ENCODE measurements at regions not wholly inside any gene's neighbourhood (a gene's known extent, or its start where the extent isn't known, plus 50 kb on each side); places are given as distances from the start of the nearest gene placed in this dataset.

DNA sequence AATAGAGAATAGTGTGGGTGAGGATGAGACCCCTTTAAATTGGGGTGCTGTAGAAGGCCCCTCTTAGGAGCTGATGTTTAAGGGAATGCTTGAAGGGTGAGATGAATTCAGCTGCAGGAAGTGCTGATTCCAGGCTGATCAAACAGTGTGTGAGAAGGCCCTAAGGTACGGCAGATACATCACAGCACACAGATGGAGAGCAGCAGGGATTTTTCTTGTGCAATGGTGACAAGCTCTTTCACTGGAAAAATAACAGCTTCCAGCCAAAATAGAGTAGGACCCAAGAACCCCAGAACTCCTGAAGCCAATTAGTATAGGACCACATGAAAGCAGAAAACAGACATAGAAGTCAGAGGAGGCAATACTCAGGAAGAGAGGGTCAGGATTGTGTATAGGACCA lies 296.9 kb downstream of the ADRA2A start:
- TF ChIP-seq, protein P1, sequence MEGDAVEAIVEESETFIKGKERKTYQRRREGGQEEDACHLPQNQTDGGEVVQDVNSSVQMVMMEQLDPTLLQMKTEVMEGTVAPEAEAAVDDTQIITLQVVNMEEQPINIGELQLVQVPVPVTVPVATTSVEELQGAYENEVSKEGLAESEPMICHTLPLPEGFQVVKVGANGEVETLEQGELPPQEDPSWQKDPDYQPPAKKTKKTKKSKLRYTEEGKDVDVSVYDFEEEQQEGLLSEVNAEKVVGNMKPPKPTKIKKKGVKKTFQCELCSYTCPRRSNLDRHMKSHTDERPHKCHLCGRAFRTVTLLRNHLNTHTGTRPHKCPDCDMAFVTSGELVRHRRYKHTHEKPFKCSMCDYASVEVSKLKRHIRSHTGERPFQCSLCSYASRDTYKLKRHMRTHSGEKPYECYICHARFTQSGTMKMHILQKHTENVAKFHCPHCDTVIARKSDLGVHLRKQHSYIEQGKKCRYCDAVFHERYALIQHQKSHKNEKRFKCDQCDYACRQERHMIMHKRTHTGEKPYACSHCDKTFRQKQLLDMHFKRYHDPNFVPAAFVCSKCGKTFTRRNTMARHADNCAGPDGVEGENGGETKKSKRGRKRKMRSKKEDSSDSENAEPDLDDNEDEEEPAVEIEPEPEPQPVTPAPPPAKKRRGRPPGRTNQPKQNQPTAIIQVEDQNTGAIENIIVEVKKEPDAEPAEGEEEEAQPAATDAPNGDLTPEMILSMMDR (conservative IDR thresholded peaks at IDR 0.05): no peak
- Mint-ChIP-seq H3K36me3 (ENCODE audit: low read depth) (no peaks in the 10 kb centered on the region), H3K27me3 (ENCODE audit: low read depth) (peaks cover 12% of the 10 kb centered on the region)

DNA sequence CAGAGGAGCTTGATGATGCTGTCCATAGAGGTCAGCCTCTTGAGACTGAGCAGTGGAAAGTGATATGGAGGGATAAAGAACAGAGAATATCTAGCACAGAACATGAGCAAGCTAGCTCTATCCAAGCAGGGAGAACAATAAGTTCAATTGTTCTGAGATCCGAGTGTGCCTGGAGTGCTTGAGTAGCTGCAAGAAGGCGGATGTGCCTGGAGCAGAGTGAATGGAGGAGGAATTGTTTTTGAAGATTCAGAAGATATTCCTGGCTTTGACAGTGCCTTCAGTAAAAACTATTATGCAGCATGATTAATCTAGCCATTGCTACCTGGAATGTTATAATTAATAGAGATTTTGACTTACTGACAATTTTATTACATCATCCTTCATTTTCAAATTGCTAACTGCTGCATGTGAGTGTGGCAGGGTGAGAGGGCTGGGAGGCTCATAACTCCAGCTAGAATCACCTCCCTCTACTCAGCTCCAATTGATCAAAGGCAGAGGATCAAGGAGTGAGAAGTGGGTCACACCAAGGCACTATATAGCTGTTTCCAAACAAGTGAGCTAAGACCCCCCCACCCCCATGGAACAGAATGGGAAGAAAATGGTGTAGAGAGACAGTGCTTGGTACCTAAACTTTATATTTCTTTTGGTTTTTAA lies 302.8 kb downstream of the ADRA2A start:
- H3K27me3 Mint-ChIP-seq (ENCODE audit: low read depth): no peaks in the 10 kb centered on the region
- peaks cover 7% of the 10 kb centered on the region for H3K4me1 Mint-ChIP-seq
- no peaks in the 10 kb centered on the region for H3K36me3 Mint-ChIP-seq (ENCODE audit: low read depth)
- H3K27ac Mint-ChIP-seq (ENCODE audit: unreplicated experiment): no peak overlapping the region
- no peaks in the 10 kb centered on the region for H3K9me3 Mint-ChIP-seq
- no peak for DNase-seq (ENCODE audit: low read depth, low spot score)
- no peak overlapping the region for H3K4me3 Mint-ChIP-seq
- TF ChIP-seq, protein P1 (conservative IDR thresholded peaks at IDR 0.05): no peak

More for the DNA sequence above, 296.9 kb downstream of the ADRA2A start:
- Mint-ChIP-seq H3K27ac (ENCODE audit: unreplicated experiment) (no peak overlapping the region), H3K4me3 (no peak overlapping the region), H3K9me3 (no peaks in the 10 kb centered on the region), H3K4me1 (no peaks in the 10 kb centered on the region)
- no peak for DNase-seq (ENCODE audit: low read depth, low spot score)

DNA sequence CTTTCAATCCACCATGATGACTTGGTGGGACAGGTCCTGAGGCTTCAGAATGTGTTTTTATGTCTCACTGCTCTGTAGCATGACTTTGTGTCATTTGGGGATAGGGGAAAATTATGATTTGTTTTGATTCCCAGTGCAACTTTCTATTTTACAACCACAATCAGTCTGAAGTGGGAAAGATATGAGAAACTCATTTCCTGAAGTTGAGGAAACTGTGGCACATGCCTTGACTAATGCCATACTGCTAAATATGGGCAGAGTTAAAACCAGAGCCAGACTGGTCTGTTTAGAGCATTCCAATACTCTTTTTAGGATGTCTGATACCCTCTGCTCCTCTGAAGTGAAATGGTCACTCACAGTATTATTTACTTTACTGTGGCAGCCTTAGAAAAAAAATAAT lies 307.7 kb downstream of the ADRA2A start:
- Mint-ChIP-seq H3K4me1 (peaks cover 1% of the 10 kb centered on the region), H3K27ac (ENCODE audit: unreplicated experiment) (no peak overlapping the region), H3K36me3 (ENCODE audit: low read depth) (no peaks in the 10 kb centered on the region), H3K27me3 (ENCODE audit: low read depth) (peaks cover 7% of the 10 kb centered on the region), H3K9me3 (no peaks in the 10 kb centered on the region), H3K4me3 (no peak overlapping the region)
- TF ChIP-seq, protein P1 (conservative IDR thresholded peaks at IDR 0.05): no peak
- DNase-seq (ENCODE audit: low read depth, low spot score): no peak

DNA sequence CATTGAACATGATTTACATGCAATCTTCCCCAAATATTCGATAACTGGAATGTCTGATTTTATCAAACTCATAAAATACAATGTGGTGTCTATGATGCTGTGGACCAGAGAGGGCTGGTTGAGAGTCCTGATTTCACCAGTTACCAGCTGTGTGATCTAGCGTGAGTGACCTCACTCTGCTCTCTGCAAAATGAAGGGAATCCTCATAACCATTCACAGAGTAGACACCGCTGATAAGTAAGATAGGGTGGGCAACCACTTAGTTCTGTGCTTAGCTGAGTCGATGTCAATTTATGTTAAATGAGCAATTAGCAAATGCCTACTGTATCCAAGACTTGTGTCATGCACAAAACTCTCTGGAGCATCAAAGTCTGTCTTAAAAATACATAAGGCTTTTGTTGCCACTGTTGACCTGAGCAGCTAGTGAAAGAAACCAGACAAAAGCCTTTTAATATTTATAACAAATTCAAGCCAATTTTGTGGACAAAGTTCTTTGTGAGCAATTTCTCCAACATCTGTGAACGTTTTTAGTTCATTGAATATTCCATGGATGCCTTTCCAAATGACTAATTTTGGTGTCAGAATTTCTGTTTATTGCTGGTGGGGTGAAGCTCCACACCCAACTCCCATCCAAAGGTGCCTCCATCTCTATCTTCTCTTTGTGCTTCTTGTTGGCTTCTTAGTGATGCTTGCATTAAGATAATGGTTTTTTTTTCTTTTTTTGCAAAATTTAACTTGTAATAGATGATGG lies 314.2 kb downstream of the ADRA2A start:
- TF ChIP-seq, protein P1 (conservative IDR thresholded peaks at IDR 0.05): no peak
- Mint-ChIP-seq H3K4me1 (no peaks in the 10 kb centered on the region), H3K4me3 (no peak overlapping the region), H3K9me3 (peaks cover 3% of the 10 kb centered on the region), H3K27me3 (ENCODE audit: low read depth) (peaks cover 7% of the 10 kb centered on the region), H3K27ac (ENCODE audit: unreplicated experiment) (no peak overlapping the region), H3K36me3 (ENCODE audit: low read depth) (no peaks in the 10 kb centered on the region)
- DNase-seq (ENCODE audit: low read depth, low spot score): no peak

DNA sequence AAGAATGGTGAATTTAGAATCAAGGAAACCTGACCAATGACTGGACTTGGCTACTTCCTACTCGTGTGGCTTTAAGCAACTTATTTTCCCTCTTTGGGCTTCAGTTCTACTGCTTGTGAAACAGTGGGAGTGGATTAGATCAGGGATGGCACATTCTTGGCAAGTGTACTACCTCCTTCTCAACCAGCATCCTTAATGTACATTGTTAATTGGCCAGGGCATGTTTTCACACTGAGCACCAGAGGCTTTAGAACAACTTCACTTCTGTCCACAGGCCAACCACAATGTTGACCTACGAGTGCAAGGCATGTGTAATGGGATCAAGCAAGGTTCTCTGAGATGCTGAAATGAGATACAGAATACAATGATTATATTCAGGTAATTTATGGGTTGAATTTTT lies 315.3 kb downstream of the ADRA2A start:
- Mint-ChIP-seq H3K27ac (ENCODE audit: unreplicated experiment) (no peak overlapping the region), H3K9me3 (peaks cover 3% of the 10 kb centered on the region), H3K36me3 (ENCODE audit: low read depth) (no peaks in the 10 kb centered on the region), H3K4me3 (no peak overlapping the region), H3K4me1 (no peaks in the 10 kb centered on the region), H3K27me3 (ENCODE audit: low read depth) (peaks cover 2% of the 10 kb centered on the region)
- no peak for DNase-seq (ENCODE audit: low read depth, low spot score)
- TF ChIP-seq, protein P1 (conservative IDR thresholded peaks at IDR 0.05): no peak

All from neural crest cell (in vitro differentiated cells).